ENCODE measurements at regions not wholly inside any gene's neighbourhood (a gene's known extent, or its start where the extent isn't known, plus 50 kb on each side); places are given as distances from the start of the nearest gene placed in this dataset.
"Not testable (repeated sequence)": the region's sequence is repeated elsewhere in the genome, so short reads cannot be mapped to it uniquely, and the experiment has no call there.

DNA sequence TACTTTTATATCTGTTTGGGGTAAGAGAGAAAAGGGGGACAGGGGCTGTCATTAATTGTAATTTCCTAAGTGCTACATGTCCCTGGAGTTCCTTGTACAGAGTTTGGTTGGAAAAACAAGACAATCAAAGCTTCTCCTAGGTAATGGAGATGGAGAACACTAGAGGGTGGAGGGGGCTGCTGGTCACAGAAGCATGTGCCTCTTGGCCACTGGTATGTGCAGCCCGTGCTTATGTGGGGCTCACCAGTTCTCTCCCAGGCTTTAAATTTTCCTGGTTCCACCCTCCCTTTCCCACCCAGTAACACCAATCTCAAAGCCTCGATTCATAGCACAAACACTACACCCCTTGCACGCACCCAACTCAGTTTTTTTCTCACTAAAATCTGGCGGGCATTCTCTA is 165.6 kb downstream of the SAMD5 start:
- no peak for DNase-seq (ENCODE audit: low read depth)

GRCh38 chr6:147674794-147675193 is 166.3 kb downstream of the SAMD5 start:
- DNase-seq (ENCODE audit: low read depth), result no peak

DNA sequence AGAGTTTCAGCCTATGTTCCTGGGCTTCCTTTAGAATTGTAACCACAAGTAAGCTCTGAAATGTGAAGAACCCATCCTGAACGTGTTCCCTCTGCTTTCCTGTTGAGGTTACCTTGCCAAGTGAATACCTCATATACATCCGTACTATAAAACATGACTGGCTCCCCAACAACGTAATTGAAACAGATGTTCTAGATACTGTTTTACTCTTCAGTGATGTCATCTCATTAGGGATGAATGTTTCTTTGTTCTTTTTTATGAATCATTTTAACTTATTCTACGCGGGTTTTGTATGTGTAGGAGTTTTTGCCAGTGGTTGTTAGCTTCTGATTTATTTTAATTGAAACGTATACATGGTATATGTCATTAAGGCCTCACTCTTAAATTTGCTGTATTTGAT is 166.8 kb downstream of the SAMD5 start:
- DNase-seq (ENCODE audit: low read depth), result peak; percentile 60

GRCh38 chr6:147676495-147677199 is 168.2 kb downstream of the SAMD5 start:
- no peak for DNase-seq (ENCODE audit: low read depth)

GRCh38 chr6:147677647-147678046 is 169.2 kb downstream of the SAMD5 start:
- DNase-seq (ENCODE audit: low read depth), result no peak

DNA sequence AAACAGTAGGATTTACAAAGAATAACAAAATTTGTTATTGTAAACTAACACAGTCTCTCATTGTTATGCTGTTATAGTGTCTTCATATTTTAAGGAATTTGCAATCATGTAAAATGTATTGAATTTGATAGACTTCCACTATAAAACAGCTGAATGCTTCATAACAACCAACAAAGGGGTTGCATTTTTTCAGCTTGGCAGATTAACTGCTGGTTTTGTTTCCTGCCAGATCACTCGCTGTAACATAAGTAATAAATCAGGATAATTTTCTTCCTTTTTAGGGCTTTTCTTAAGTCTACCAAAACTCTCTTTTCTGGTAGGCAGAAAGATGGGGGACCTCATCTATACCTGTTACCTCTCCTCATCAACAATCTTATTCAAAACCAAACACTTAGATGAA is 169.8 kb downstream of the SAMD5 start:
- DNase-seq (ENCODE audit: low read depth), result no peak

- DNase-seq (ENCODE audit: low read depth), result no peak
These were observed 176.4 kb downstream of the SAMD5 start for GRCh38 chr6:147684906-147685305.

GRCh38 chr6:147689398-147689797 is 180.9 kb downstream of the SAMD5 start:
- peak; percentile 30 for DNase-seq (ENCODE audit: low read depth)

- no peak for DNase-seq (ENCODE audit: low read depth)
These were observed 183.0 kb downstream of the SAMD5 start for GRCh38 chr6:147691446-147691845.

GRCh38 chr6:147693181-147693580 is 184.7 kb downstream of the SAMD5 start:
- DNase-seq (ENCODE audit: low read depth), result no peak

- DNase-seq (ENCODE audit: low read depth), result not testable (repeated sequence)
These were observed 186.1 kb downstream of the SAMD5 start for GRCh38 chr6:147694556-147694955.

DNA sequence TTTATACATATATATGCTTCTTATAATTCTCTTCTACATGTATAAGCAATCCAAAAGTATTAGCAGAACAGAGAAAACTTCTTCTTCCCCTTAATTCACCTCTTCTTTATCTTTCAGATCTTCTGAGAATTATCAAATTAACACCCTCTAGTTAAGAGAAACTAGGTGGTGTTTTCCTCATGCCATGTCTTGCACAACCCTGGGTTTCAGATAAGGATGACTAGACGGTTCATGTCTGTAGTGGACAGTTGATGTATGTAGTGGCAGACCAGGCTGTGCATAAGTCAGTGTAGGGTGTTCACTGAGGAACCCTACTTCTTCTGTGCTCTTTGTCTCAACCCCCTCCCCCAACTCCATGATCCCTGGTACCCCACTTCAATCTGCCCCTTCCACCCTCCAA is 187.3 kb downstream of the SAMD5 start:
- DNase-seq (ENCODE audit: low read depth), result no peak

DNA sequence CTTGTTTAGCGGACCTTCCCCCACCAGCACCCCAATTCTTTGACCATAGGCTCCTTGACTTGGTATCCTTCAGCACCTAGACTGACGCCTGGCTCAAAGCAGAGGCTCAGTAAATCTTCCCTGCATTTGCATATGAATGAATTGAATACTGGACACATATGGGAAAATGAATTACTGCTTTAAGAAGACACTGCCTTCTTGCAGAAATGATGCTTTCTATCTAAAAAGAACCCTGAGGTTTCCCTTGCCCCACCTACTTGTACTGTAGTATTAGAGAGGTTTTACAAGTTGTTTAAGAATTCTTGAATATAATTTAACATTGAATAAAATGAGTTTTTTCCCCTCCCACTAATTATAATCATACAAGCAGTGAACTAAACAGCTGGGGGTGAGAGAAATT is 190.7 kb downstream of the SAMD5 start:
- DNase-seq (ENCODE audit: low read depth), result no peak

GRCh38 chr6:147699637-147700036 is 191.1 kb downstream of the SAMD5 start:
- peak; percentile 62 for DNase-seq (ENCODE audit: low read depth)

GRCh38 chr6:147700436-147701209 is 192.1 kb downstream of the SAMD5 start:
- DNase-seq (ENCODE audit: low read depth), result no peak

DNA sequence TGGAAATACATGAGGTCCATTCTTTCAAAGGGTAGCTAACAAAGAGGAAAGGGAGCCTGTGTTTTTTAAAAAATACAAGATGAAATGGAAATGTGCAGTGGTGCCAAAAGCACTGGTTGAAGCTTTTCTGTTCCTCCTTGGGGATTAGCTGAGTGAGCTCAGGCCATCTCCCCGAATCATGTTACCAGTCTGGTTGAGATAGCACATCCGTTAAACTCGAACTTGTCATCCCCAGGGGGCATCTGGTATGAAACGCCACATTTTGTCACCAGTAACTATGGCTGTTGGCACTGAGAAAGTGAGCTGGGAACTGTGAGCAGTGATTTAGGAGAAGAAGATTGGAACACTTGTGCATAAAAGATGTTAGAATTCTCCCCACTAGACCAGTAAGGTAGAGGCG is 196.2 kb downstream of the SAMD5 start:
- DNase-seq (ENCODE audit: low read depth), result no peak

DNA sequence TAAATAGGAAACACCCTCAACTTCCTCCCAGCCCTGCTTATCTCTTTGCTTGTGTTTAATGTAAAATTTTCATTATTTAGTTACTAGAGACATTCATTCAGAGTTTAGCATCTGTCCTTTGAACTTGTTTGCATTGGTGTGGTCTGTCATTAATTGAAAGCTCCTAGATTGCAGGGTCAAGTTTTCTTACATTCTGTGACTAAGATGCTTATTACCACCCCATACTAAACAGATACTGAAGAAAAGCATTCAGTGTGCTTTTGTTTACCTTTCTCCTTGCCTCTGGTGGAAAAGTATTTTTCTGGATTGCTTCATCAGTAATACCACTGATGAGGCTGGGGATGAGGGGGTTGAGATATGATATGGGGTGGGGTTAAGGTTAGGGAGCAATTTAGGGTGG is 199.0 kb downstream of the SAMD5 start:
- DNase-seq (ENCODE audit: low read depth), result no peak

DNA sequence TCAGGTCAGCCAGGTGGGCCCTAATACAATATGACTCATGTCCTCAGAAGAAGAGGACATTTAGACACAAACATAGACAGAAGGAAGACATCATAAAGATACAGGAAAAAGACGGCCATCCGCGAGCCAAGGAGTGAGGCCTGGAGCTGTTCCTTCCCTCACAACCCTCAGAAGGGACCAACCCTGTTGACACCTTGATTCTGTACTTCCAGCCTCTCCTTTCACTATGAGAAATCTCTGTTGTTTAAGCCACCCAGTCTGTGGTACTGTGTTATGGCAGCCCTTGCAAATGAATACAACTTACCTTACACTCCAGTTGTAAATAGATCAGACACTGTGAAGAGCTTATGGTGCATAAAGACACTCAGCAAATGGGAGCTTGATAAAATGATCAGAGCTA is 199.7 kb downstream of the SAMD5 start:
- DNase-seq (ENCODE audit: low read depth), result no peak

- DNase-seq (ENCODE audit: low read depth), result no peak
These were observed 201.1 kb downstream of the SAMD5 start for GRCh38 chr6:147709396-147710272.

GRCh38 chr6:147710890-147711289 is 202.4 kb downstream of the SAMD5 start:
- no peak for DNase-seq (ENCODE audit: low read depth)

DNA sequence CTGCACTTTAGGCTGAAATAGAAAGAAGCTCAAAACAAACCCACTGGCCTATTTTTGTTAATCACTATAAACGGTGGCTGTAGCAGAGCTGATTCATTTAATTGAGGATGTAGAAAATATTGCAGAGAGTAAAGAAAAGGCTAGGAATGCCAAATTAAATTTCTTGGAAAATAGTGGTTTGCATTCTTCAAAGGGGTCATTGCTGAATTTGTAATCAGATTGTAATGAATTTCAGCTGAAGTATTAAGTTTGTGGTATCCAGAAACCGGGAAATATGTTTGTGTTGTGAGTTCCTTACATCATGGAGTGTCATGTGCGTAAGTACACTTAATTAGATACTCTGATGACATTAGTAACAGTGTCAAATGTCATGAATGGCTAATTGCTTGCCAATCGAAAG is 203.0 kb downstream of the SAMD5 start:
- DNase-seq (ENCODE audit: low read depth), result no peak

DNA sequence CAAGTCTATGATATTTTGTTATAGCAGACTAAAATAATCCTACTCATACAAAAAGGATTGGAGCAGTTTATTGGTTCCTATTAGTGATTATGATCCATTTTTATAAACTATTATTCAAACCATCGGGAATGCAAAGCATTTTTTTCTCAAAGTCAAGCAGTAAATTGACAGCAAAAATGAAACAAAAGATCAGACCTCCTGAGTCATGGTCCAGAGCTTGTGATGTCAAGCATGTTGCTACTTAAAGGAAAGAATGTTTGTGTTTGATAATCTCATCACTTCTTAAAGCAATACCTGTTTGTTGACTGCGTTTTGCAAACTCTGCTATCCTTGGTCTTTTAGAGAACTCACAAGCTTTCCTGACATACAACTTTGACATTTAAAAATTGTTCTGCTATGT is 204.4 kb downstream of the SAMD5 start:
- no peak for DNase-seq (ENCODE audit: low read depth)

- no peak for DNase-seq (ENCODE audit: low read depth)
These were observed 206.5 kb downstream of the SAMD5 start for GRCh38 chr6:147715035-147715434.

All from HS-5 (cell line).